CD4-positive, alpha-beta T cell treated with Interleukin-4 for 1 hour (primary cell): ENCODE measurements at regions not wholly inside any gene's neighbourhood (a gene's known extent, or its start where the extent isn't known, plus 50 kb on each side); places are given as distances from the start of the nearest gene placed in this dataset.

ENCODE experiments used
- DNase-seq, 2 donors: peaks; one replicate each; pipeline ENCODE4 v3.0.0-alpha.2; 2020 to 2022

- DNase-seq = no peak
Measured at GRCh38 chr12:93043877-93044209, 114.7 kb upstream of the EEA1 start.

- no peak for DNase-seq
Measured at GRCh38 chr12:93047118-93047517, 118.0 kb upstream of the EEA1 start.

- DNase-seq = no peak
Measured at GRCh38 chr12:93048656-93049055, 119.6 kb upstream of the EEA1 start.

GRCh38 chr12:93050026-93050747 is 121.1 kb upstream of the EEA1 start:
- DNase-seq = no peak

- DNase-seq = no peak
Measured at GRCh38 chr12:93050748-93051081, 121.6 kb upstream of the EEA1 start.

- DNase-seq = no peak
Measured at GRCh38 chr12:93054021-93054420, 124.9 kb upstream of the EEA1 start.

- DNase-seq = no peak
Measured at GRCh38 chr12:93055221-93055620, 126.1 kb upstream of the EEA1 start.

- DNase-seq = no peak
Measured at GRCh38 chr12:93056971-93057535, 128.0 kb upstream of the EEA1 start.

GRCh38 chr12:93058280-93058679 is 129.2 kb upstream of the EEA1 start:
- DNase-seq = no peak

- DNase-seq = no peak
Measured at GRCh38 chr12:93059288-93059687, 130.2 kb upstream of the EEA1 start.

- DNase-seq = no peak
Measured at GRCh38 chr12:93059925-93060665, 131.0 kb upstream of the EEA1 start.

- DNase-seq = no peak
Measured at GRCh38 chr12:93060666-93061472, 131.8 kb upstream of the EEA1 start.

GRCh38 chr12:93061473-93062419 is 132.7 kb upstream of the EEA1 start:
- no peak for DNase-seq

GRCh38 chr12:93065896-93066295 is 136.8 kb upstream of the EEA1 start:
- no peak for DNase-seq

GRCh38 chr12:93072340-93072739 is 143.2 kb upstream of the EEA1 start:
- no peak for DNase-seq

- DNase-seq = no peak
Measured at GRCh38 chr12:93073324-93073723, 144.2 kb upstream of the EEA1 start.

- no peak for DNase-seq
Measured at GRCh38 chr12:93078059-93078458, 149.0 kb upstream of the EEA1 start.

GRCh38 chr12:93078577-93078976 is 149.5 kb upstream of the EEA1 start:
- no peak for DNase-seq

- DNase-seq = no peak
Measured at GRCh38 chr12:93079271-93079670, 150.2 kb upstream of the EEA1 start.

- DNase-seq = no peak
Measured at GRCh38 chr12:93079976-93080375, 150.9 kb upstream of the EEA1 start.

- DNase-seq = no peak
Measured at GRCh38 chr12:93080452-93080851, 151.4 kb upstream of the EEA1 start.
